T-helper 2 cell (primary cell): ENCODE measurements at regions not wholly inside any gene's neighbourhood (a gene's known extent, or its start where the extent isn't known, plus 50 kb on each side); places are given as distances from the start of the nearest gene placed in this dataset.

Experiments
- DNase-seq, 5 experiments: peaks; one replicate each; pipeline versions ENCODE4 v3.0.0 to v3.0.0-alpha.2; 2012 to 2022

- DNase-seq, result no peak
Measured at GRCh38 chr5:159712672-159713071, 203.6 kb upstream of the ADRA1B start.

- no peak for DNase-seq
Measured at GRCh38 chr5:159713254-159713653, 203.0 kb upstream of the ADRA1B start.

- DNase-seq, result no peak
Measured at GRCh38 chr5:159713773-159714172, 202.5 kb upstream of the ADRA1B start.

DNA sequence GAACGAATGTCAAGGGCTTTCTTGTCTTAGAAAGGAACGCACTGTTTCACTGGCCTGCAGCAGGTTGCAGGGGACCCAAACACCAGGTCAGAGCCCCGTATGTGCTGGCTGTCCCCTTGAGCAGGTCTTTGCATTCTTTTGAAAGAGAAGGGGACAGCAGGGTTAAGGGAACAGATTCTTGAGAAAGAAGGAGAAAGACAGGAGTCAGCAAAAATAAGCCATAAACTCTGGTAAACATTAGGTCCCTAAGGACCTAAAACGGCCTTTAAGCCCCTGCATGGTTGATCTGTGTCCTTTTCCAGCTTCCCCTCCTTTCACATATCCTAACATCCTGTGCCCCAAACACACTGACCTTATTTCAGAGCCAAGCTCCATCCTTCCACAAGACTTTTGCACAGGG lies 190.8 kb upstream of the ADRA1B start:
- DNase-seq, result no peak

DNA sequence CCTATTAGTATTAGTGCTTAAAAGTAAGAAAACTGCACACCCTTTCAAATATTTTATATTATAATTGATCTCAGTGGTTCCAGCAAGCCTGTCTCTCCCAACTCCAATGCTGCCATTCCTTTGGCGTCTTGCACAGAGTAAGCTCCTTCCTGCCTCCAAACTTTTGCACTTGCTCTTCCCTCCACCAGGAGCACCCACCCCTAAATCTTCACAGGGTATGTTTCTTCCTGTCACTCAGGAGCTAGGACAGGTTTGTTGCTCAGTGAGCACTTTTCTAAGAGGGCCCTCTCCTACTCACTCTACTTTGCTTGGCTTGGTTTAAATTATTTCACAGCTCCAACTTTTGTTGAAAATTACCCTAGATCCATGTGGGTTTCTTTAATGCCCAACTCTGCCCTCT lies 189.1 kb upstream of the ADRA1B start:
- DNase-seq, result no peak

DNA sequence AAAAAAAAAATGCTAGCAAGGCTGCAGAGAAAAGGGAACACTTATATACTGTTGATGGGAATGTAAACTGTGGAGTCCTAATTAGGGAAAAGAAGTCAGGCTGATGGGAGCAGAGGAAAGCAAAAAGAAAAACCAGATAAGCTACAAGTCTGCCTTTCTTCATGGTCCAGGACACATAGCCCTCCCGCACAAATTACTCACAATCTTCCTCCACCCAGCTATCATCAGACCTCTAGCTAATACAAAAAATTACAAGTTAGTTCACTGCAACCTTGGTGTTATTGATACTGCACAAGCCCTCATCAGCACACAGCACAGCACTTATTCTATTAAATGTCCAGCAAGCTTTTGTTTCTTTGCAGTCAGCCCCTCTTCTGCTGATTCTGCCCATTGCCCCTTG lies 186.0 kb upstream of the ADRA1B start:
- no peak for DNase-seq

DNA sequence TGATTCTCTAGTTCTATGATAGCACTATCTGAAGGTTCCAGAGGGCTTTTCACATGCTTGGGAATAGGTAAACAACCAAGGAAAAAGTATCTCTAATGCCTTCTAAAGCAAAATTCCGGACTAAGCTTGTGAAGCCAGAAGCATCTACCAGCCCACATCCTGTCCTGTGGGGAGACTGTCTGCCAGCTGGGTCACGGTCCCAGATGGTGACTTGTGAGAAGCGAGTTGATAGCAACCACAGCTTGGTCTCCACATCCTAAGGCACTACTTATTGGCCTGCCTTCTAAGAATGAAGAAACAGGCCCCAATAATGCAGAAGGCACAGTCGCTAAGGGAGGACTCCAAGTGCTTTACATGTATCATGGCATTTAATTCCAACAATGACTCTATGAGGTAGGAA lies 184.1 kb upstream of the ADRA1B start:
- peak in 2 of 5 experiments; percentile 21 to 26 for DNase-seq

DNA sequence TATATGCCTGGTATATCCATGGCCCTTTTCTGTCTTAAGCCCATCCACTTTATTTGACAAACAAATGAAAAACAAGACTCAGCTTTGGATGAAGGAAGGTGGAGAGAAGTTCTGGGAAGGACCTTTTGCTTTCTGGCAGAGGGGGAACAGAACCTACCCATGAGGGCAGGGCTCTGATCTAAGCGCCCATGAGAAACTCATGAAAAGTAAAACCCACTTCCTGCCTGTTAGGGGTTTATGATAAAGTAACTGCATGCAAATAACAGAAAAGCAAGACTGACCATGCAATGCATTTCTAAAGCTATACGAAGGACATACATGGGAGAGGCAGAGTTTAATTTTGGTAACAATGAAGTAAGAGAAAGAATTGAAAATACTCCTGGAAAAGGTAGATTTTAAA lies 181.9 kb upstream of the ADRA1B start:
- no peak for DNase-seq

DNA sequence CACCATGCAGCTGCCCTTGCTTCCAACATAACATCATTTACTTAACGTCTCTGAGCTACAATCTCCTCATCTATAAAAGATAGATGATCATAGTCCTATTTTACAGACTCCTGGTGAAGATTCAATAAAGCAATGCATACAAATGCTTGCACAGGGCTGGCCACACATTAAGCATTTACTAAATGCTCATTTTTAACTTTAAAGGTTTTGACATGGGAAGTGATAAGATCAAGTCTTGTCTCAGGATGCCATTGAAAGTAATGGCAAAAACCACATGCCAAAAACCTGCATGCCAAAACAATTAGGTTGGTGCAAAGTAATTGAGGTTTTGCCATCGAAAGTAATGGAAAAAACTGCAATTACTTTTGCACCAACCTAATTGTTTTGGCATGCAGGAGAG lies 181.2 kb upstream of the ADRA1B start:
- no peak for DNase-seq

DNA sequence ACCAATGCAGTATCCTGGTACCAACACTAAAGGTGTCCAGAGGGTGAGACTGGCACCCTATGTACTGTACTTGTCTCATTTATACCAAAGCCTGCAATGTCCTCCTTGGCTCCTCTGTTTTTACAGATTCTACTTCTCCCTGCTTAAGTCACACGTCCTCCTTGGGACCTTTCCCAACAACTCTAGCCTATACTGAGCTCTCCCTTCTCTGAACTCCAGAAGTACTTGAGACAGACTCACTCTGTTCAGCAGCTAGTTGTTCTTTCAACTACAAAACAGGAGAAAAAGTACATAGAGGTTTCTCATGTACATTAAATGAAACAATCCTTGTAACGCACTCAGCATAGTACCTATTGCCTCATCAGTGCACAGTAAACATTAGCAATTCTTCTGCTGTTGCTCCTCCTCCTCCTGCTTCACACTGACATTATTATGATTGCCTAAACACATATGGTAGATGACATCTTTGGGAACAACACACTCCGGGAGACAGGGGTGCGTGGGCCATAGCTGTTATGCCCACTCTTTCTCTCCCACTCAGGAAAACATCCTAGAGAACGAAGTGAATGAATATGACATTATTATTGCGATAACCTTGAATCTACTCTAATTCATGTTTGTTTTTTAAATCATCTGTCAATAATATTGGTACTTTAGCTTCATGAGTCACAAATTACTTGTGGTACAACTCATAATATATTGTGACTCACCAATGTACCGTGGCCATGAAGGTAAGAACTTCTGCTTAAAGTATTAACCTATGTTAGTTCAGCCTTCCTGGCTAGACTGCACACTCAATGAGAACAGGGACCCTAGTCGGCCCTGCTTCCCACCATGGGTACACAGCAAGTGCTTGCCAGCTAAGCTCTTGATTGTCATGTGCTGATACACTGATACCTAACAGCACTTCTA lies 180.3 kb upstream of the ADRA1B start:
- DNase-seq, result no peak

GRCh38 chr5:159736844-159737243 lies 179.4 kb upstream of the ADRA1B start:
- DNase-seq, result no peak

DNA sequence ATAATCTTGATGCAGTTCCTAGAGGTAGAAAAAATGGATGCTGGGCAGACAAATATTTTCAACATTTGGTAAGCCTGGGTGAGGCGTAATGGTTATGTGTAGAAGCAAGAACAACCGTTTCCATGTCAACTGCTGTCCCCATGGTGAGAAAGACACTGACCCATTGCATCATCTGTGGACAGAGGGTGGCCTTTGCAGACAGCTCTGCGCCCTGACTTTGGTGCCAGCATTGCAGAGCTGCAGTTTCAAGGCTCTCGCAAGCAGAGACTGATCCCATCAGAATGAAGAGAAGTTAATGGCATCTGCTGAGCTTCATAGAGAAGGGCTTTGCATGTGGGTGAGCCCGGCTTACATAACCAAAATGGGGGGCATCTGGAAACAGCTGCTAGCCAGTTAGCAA lies 179.0 kb upstream of the ADRA1B start:
- DNase-seq, result no peak

DNA sequence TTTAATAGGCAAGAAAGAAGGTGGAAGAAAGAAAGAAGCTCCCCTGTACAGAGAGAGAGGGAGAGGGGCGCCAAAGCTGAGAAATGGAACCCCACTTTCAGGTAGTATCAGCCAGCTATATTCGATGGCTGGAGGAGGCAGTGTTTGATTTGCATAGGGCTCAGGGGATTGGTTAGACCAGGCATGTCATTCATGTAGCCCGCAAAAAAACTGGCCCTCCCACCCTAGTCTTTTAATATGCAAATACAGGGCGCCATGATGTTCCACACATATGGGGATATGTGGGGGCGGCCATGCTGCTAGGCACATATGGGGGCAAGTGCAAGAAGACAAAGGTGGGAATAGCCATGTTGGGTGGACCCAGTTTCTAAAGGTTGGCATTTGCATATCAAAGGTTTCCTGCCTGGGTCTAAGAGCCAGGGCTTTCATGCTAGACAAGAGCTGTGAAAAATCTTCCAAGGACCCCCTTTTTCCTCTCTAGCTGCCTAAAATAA lies 174.4 kb upstream of the ADRA1B start:
- DNase-seq, result no peak

DNA sequence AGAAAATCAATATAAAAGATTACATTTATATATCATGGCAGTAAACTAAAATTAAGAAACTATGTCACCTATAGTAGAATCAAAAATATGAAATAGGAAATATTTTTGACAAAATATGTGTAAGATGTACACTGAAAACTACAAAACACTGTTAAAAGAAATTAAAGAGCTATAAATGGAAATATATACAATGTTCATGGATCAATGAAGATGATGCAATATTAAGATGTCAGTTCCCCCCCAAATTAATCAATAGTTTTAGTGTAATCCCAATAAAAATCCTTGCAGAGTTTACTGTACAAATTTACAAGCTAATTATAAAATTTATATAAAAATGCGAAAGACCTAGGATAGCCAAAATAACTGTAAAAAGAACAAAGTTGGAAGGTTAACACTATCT lies 173.0 kb upstream of the ADRA1B start:
- DNase-seq, result no peak

GRCh38 chr5:159746707-159747106 lies 169.6 kb upstream of the ADRA1B start:
- DNase-seq, result no peak

GRCh38 chr5:159749146-159749545 lies 167.1 kb upstream of the ADRA1B start:
- no peak for DNase-seq

- DNase-seq, result no peak
Measured at GRCh38 chr5:159750226-159750625, 166.1 kb upstream of the ADRA1B start.

DNA sequence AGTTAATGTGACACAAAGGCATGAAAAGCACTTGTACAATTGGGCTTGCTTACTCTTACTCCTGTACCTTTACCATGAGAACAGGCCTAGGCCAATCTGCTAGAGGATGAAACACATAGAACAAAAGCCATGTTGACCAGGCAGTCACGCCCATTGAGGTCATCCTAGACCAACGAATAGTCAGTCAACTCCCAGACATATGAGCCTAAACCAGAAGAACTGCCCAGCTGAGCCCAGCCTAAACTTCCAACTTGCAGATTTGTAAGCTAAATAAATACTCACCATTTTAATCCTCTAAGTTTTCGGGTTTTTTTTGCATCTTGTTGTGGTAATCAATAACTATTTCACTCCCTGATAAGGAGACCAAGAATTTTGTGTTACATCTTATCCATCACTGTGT lies 164.8 kb upstream of the ADRA1B start:
- no peak for DNase-seq

DNA sequence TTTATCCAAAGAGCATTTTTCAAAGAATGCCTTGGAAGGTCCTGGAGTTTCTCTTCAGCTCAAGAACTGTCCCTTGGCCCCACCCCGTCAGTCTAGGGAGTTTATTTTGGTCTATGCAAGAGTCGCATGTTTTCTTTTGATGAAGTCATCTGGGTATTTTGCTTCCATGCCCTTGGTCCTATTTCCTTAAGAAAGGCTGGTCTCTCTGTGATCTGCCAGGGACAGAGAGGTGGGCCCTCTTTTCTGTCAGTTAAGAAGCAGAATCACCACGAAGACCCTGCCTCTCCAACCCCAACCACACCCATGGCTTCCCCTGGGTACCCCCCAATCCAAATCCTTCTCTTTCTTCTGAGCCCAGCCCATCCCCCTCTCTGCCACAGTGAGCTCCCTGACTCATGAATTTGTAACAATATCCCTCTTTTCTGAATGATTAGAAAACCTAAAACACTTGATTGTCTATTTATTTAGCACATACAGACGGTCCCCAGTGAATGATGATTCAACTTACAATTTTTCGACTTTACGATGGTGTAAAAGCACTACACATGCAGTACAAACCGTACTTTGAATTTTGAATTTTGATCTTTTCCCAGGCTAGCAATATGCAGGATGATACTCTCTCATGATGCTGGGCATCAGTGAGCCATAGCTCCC lies 163.5 kb upstream of the ADRA1B start:
- DNase-seq, result no peak

DNA sequence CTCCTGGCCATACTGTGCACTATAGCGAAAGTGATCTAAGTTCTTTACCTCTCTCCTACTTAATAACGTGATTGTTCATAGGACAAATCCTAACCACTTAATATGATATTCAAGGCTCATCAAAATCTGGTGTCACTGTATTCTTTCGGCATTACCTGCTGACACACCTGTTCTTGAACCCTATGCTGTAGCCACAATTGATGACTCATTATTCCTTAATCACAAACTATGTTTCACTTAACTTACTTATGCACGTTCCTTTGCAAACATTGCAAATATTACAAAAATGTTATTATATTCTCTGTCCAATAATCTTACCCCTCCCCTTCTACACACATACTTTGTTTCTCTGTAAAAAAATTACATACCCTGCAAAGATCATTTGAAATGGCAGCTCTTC lies 158.1 kb upstream of the ADRA1B start:
- no peak for DNase-seq

GRCh38 chr5:159759791-159760290 lies 156.4 kb upstream of the ADRA1B start:
- no peak for DNase-seq

DNA sequence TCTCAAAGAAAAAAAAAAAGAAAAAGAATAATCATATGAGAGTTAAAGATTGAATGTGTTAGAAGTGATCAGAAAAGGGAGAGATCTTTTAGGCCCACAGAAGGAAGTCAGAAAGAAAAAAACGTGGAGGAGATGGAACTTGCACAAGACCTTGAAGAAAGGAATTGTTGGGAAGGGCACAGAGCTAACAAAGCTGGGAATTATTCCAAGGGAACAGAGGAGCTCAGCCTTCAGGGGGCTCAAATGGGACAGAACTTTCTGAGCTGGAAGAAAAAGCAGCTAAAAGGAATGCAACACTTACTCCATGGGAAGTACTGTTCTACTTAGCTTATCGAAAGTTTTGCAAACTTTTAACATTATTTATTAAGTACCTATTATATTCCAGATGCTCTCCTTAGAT lies 153.4 kb upstream of the ADRA1B start:
- no peak for DNase-seq

DNA sequence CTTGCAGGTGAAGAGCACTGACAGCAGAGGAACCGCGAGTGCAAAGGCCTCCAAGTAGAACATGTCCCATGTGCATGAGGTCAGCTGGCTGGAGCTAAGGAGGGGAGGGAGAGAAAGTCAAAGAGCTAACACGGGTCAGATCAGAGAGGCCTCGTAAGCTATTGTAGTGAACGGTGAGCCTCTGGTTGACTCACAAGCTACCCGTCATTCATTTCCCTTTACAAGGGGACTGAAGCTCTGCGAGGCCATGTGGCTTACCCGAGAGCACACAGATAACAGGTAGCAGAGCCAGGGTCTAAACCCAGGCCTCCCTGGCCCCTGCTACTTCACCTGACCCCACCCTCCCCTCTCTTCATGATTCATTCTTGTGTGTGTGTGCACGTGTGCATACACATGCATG lies 152.7 kb upstream of the ADRA1B start:
- no peak for DNase-seq
